Kidney (tissue), 13 donors: ENCODE measurements at regions not wholly inside any gene's neighbourhood (a gene's known extent, or its start where the extent isn't known, plus 50 kb on each side); places are given as distances from the start of the nearest gene placed in this dataset.
A peak's percentile ranks its signal among the peaks of the same experiment; 100 is the strongest.

Source experiments
- DNase-seq, 5 donors: peaks; one replicate each; pipeline ENCODE4 v3.0.0-alpha.2; 2013 to 2020
- FAIRE-seq: peaks from 2 replicates; lab custom pipeline; 2012; peaks lifted over from hg19 to GRCh38; lab: Jason Lieb, UNC
- H3K27ac ChIP-seq, 2 donors: one replicate each; pipeline ENCODE4 v1.7.0; 2013; ENCODE audit warnings: low read depth in 2 of 2, low read length in 2 of 2, inconsistent platforms in 1 of 2
- H3K27me3 ChIP-seq: one replicate; pipeline ENCODE4 v1.7.1; 2013; ENCODE audit warnings: low read length, inconsistent platforms; ENCODE audit not compliant: control insufficient read depth, insufficient read depth
- H3K36me3 ChIP-seq, 3 donors: one replicate each; pipeline versions ENCODE4 v1.7.0 to v1.7.1; 2013; ENCODE audit warnings: low read length in 3 of 3, control low read depth in 1 of 3, inconsistent platforms in 1 of 3; ENCODE audit not compliant: insufficient read depth in 3 of 3, control insufficient read depth in 2 of 3
- H3K4me1 ChIP-seq, 3 donors: one replicate each; pipeline versions ENCODE4 v1.7.0 to v1.7.1; 2013; ENCODE audit warnings: low read length in 3 of 3, inconsistent platforms in 1 of 3, low read depth in 1 of 3; ENCODE audit not compliant: control insufficient read depth in 2 of 3, insufficient read depth in 2 of 3
- H3K4me3 ChIP-seq, 3 donors: one replicate each; pipeline versions ENCODE4 v1.7.0 to v1.8.1; 2013; ENCODE audit warnings: low read length in 3 of 3, control low read depth in 1 of 3, inconsistent platforms in 1 of 3
- H3K9ac ChIP-seq, 3 donors: one replicate each; pipeline versions ENCODE4 v1.7.0 to v1.7.1; 2013; ENCODE audit warnings: low read length in 3 of 3, control low read depth in 1 of 3, inconsistent platforms in 1 of 3
- H3K9me3 ChIP-seq, 3 donors: one replicate each; pipeline versions ENCODE4 v1.7.0 to v1.7.1; 2013; ENCODE audit warnings: low read length in 3 of 3, control low read depth in 1 of 3, inconsistent platforms in 1 of 3; ENCODE audit not compliant: control insufficient read depth in 2 of 3, insufficient read depth in 1 of 3
- intact Hi-C: fragments of 100-400 bp; cut with DNase I; formaldehyde crosslinking; loops from one replicate; pipeline ENCODE4 v1.11.1; 2022
- TF ChIP-seq, protein P1 (sequence below): IDR thresholded peaks from 3 replicates; pipeline ENCODE4 v1.5.1; 2012; ENCODE audit warnings: mild to moderate bottlenecking, moderate library complexity, borderline replicate concordance; ENCODE audit not compliant: insufficient read depth; ENCODE audit errors: extremely low read depth
- donor health status: control.
- donor health status: control.
- donor health status: control.
- donor health status: control.
- donor health status: control.
- donor health status: DM: yes; HTN: yes; CAD: no.
- donor health status: Normal renal cell carcinoma (clear cell type).

DNA sequence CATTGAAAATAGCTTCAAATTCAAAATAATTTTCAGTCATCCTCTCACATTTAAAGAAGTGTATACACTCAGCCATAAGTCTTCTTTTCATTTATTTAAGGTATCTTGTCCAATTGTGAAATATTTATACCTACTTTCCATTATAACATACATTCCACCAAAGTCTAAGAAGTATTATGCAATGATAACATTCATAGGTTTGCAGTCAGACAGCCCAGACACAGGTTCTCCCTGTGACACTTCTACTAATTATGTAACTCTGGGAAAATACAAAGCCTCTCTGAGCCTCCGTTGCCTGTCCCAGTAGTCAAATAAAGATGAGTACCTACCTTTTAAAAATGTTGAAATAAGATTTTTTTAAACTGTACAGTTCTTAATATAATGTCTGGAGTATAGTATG lies 320.9 kb upstream of the RPS23 start:
- intact Hi-C loops = no loop called here
- Histone ChIP-seq H3K4me3 (no peak overlapping the region), H3K36me3 (no peaks in the 10 kb centered on the region), H3K4me1 (peaks cover 0 to 36% (median 8%) of the 10 kb centered on the region in 3 donors), H3K9me3 (no peaks in the 10 kb centered on the region), H3K9ac (no peak overlapping the region), H3K27ac (no peak overlapping the region), H3K27me3 (no peaks in the 10 kb centered on the region)
- TF ChIP-seq, protein P1, sequence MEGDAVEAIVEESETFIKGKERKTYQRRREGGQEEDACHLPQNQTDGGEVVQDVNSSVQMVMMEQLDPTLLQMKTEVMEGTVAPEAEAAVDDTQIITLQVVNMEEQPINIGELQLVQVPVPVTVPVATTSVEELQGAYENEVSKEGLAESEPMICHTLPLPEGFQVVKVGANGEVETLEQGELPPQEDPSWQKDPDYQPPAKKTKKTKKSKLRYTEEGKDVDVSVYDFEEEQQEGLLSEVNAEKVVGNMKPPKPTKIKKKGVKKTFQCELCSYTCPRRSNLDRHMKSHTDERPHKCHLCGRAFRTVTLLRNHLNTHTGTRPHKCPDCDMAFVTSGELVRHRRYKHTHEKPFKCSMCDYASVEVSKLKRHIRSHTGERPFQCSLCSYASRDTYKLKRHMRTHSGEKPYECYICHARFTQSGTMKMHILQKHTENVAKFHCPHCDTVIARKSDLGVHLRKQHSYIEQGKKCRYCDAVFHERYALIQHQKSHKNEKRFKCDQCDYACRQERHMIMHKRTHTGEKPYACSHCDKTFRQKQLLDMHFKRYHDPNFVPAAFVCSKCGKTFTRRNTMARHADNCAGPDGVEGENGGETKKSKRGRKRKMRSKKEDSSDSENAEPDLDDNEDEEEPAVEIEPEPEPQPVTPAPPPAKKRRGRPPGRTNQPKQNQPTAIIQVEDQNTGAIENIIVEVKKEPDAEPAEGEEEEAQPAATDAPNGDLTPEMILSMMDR = no peak
- FAIRE-seq (no peak), DNase-seq (no peak)

DNA sequence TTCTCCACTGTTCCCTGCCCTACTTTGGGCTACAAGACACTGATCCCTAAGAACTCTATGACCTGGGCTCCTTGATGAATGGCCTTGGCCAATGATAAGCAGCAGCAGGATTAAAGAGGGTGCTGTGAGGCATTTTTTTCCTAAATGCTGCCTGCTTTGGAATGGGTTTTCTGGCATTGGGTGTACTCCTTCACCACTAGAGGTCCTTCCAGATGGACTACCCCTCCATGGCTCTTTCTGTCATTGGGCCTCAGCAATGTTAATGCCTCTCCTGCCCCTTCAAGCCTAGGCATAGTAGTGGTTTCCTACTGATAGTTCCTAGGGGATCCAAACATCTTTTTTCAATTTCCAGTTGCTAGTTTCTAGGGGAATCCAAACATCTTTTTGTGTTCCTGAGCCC lies 319.3 kb upstream of the RPS23 start:
- Histone ChIP-seq H3K27me3 (no peaks in the 10 kb centered on the region), H3K36me3 (no peaks in the 10 kb centered on the region), H3K4me3 (no peak overlapping the region), H3K4me1 (peaks cover 0 to 36% (median 8%) of the 10 kb centered on the region in 3 donors), H3K9me3 (no peaks in the 10 kb centered on the region), H3K9ac (no peak overlapping the region), H3K27ac (no peak overlapping the region)
- DNase-seq (no peak), FAIRE-seq (no peak)
- intact Hi-C loops = no loop called here
- TF ChIP-seq, protein P1 = no peak

GRCh38 chr5:82596451-82596850 lies 318.3 kb upstream of the RPS23 start:
- Histone ChIP-seq H3K9me3 (no peaks in the 10 kb centered on the region), H3K27me3 (no peaks in the 10 kb centered on the region), H3K36me3 (no peaks in the 10 kb centered on the region), H3K27ac (no peak overlapping the region), H3K4me3 (no peak overlapping the region), H3K4me1 (peaks cover 0 to 28% (median 5%) of the 10 kb centered on the region in 3 donors), H3K9ac (no peak overlapping the region)
- intact Hi-C loops = no loop called here
- FAIRE-seq (no peak), DNase-seq (no peak)
- TF ChIP-seq, protein P1 = no peak

- Histone ChIP-seq H3K9ac (no peak overlapping the region), H3K9me3 (peaks cover 0 to 2% (median 0%) of the 10 kb centered on the region in 3 donors), H3K27me3 (no peaks in the 10 kb centered on the region), H3K4me3 (no peak overlapping the region), H3K36me3 (no peaks in the 10 kb centered on the region), H3K27ac (no peak overlapping the region), H3K4me1 (peaks cover 0 to 16% (median 5%) of the 10 kb centered on the region in 3 donors)
- TF ChIP-seq, protein P1 = no peak
- intact Hi-C loops = no loop called here
- FAIRE-seq (no peak), DNase-seq (peak in 3 of 5 donors; percentile 32 to 56 (median 51))
These were observed 317.0 kb upstream of the RPS23 start for GRCh38 chr5:82595113-82595512.
